ENCODE measurements at regions not wholly inside any gene's neighbourhood (a gene's known extent, or its start where the extent isn't known, plus 50 kb on each side); places are given as distances from the start of the nearest gene placed in this dataset.

GRCh38 chr11:79648766-79649520 is 208.1 kb upstream of the TENM4 start:
- TF ChIP-seq FOXJ3 (CRISPR knock-in tag; IDR thresholded peaks at IDR 0.05; ENCODE audit: borderline replicate concordance) (no peak), ZNF12 (CRISPR knock-in tag; IDR thresholded peaks at IDR 0.05) (no peak), CTCF (CRISPR knock-in tag; IDR thresholded peaks at IDR 0.05) (no peak)
